ENCODE measurements at regions not wholly inside any gene's neighbourhood (a gene's known extent, or its start where the extent isn't known, plus 50 kb on each side); places are given as distances from the start of the nearest gene placed in this dataset.

DNA sequence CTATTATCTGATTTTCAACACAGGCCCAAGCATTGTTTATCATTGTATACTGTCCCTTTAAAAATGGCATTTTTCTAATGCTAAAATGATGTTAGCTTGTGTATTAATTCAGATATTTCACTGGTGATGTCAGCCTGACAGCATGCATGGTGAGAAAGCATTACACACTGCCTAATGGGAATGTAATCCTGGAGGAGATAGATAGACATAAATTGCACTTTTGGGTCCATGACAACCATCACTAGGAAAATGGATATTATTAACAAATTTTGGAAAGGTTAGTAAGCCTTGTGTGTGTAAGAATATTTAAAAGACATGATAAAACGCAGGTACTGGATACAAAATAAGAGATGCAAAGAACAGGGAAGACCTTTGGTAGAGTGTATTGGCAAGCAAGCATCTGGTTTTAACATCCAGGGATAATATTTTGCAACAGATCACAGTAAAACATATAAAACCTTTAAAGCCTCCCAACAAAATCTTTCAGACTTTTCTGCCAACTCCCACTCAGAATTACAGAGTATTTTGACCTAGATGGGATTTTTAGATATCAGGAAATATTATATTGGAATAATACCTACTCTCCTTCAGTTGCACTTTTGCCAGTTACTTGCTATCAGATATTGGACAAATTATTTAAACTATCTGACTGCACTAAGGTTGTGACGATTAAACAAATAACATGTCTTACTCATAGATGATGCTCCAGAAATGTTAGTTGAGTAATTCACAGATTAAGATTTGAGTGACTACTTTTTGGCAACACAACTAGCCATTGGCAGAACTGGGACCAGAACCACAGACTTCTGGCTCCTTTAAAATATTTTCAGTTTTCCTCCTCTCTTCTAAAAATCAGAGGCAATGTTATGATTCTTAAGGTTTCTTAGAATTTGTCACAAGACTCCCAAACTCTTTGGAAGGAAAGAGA, 291.6 kb upstream of the SEMA3C start:
- Histone ChIP-seq H2AFZ (ENCODE audit: low read length) (no peak overlapping the region), H4K20me1 (ENCODE audit: low read length) (no peaks in the 10 kb centered on the region), H3K4me2 (ENCODE audit: low read length) (no peak overlapping the region), H3K4me1 (ENCODE audit: insufficient read depth, low read length) (peaks cover 11% of the 10 kb centered on the region), H3K4me3 (ENCODE audit: low read length) (no peak overlapping the region), H3K27ac (ENCODE audit: low read length) (no peak overlapping the region), H3K79me2 (ENCODE audit: low read length) (no peaks in the 10 kb centered on the region), H3K9me3 (ENCODE audit: low read length) (no peaks in the 10 kb centered on the region), H3F3A (ENCODE audit: low read length, unreplicated experiment) (no peaks in the 10 kb centered on the region), H3K27me3 (ENCODE audit: low read length) (no peaks in the 10 kb centered on the region), H3K36me3 (ENCODE audit: low read depth, low read length) (no peaks in the 10 kb centered on the region), H3K9ac (ENCODE audit: low read length) (no peak overlapping the region), H3K9me2 (replicated peaks; ENCODE audit: low read length) (no peaks in the 10 kb centered on the region)
- ChIA-PET CTCF (no interaction called here), POLR2A (ENCODE audit: unreplicated experiment) (no interaction called here)
- TF ChIP-seq EZH2phosphoT487 (IDR thresholded peaks at IDR 0.05; ENCODE audit: borderline replicate concordance, low read length) (no peak), EZH2 (IDR thresholded peaks at IDR 0.05; ENCODE audit: low read length, unreplicated experiment) (no peak)
- TF ChIP-seq, protein P1, sequence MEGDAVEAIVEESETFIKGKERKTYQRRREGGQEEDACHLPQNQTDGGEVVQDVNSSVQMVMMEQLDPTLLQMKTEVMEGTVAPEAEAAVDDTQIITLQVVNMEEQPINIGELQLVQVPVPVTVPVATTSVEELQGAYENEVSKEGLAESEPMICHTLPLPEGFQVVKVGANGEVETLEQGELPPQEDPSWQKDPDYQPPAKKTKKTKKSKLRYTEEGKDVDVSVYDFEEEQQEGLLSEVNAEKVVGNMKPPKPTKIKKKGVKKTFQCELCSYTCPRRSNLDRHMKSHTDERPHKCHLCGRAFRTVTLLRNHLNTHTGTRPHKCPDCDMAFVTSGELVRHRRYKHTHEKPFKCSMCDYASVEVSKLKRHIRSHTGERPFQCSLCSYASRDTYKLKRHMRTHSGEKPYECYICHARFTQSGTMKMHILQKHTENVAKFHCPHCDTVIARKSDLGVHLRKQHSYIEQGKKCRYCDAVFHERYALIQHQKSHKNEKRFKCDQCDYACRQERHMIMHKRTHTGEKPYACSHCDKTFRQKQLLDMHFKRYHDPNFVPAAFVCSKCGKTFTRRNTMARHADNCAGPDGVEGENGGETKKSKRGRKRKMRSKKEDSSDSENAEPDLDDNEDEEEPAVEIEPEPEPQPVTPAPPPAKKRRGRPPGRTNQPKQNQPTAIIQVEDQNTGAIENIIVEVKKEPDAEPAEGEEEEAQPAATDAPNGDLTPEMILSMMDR (conservative IDR thresholded peaks at IDR 0.05; ENCODE audit: low read depth, low read length) = no peak
- BruUV-seq (replicated peaks) = no TSS peak
- intact Hi-C loops (cut with micrococcal nuclease) = no loop called here
- DNase-seq (peak; percentile 54), ATAC-seq (peak; percentile 46)

- no peaks in the 10 kb centered on the region for H3K9me2 ChIP-seq (replicated peaks; ENCODE audit: low read length)
- H3K4me3 ChIP-seq (ENCODE audit: low read length) = no peak overlapping the region
- H3K79me2 ChIP-seq (ENCODE audit: low read length) = no peaks in the 10 kb centered on the region
- H3K9ac ChIP-seq (ENCODE audit: low read length) = no peak overlapping the region
- H3K9me3 ChIP-seq (ENCODE audit: low read length) = no peaks in the 10 kb centered on the region
- POLR2A ChIA-PET (ENCODE audit: unreplicated experiment) = no interaction called here
- H3K4me2 ChIP-seq (ENCODE audit: low read length) = no peak overlapping the region
- H4K20me1 ChIP-seq (ENCODE audit: low read length) = no peaks in the 10 kb centered on the region
- TF ChIP-seq, protein P1 (conservative IDR thresholded peaks at IDR 0.05; ENCODE audit: low read depth, low read length) = no peak
- TF ChIP-seq EZH2phosphoT487 (IDR thresholded peaks at IDR 0.05; ENCODE audit: borderline replicate concordance, low read length) = no peak
- no peak for TF ChIP-seq EZH2 (IDR thresholded peaks at IDR 0.05; ENCODE audit: low read length, unreplicated experiment)
- no TSS peak for BruUV-seq (replicated peaks)
- intact Hi-C loops (cut with micrococcal nuclease) = no loop called here
- peaks cover 11% of the 10 kb centered on the region for H3K4me1 ChIP-seq (ENCODE audit: insufficient read depth, low read length)
- CTCF ChIA-PET = no interaction called here
- no peak for DNase-seq
- ATAC-seq = no peak
- H3F3A ChIP-seq (ENCODE audit: low read length, unreplicated experiment) = no peaks in the 10 kb centered on the region
- no peak overlapping the region for H2AFZ ChIP-seq (ENCODE audit: low read length)
- H3K27ac ChIP-seq (ENCODE audit: low read length) = no peak overlapping the region
- H3K27me3 ChIP-seq (ENCODE audit: low read length) = no peaks in the 10 kb centered on the region
- no peaks in the 10 kb centered on the region for H3K36me3 ChIP-seq (ENCODE audit: low read depth, low read length)
These were observed 290.2 kb upstream of the SEMA3C start for GRCh38 chr7:81209059-81209458.

DNA sequence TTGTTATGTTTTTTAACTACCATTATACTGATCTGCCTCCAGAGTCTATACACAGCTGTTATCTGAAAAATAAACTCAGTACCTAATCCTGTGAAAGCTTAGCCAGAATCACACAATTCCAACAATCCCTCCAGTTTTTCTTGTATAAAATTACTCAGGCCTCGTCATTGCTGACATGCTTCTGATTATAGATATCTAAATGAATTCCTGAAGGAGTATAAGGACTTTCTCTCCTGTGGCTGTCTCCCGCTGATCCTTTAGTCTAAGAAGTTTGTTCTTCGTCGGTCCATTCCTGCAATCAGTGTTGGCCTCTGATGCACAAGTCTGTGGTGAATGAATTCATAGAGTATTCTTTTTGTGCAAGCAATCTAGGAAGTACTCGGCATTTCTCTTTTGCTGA, 288.9 kb upstream of the SEMA3C start:
- Histone ChIP-seq H3K4me3 (ENCODE audit: low read length) (no peak overlapping the region), H3K36me3 (ENCODE audit: low read depth, low read length) (no peaks in the 10 kb centered on the region), H3K79me2 (ENCODE audit: low read length) (no peaks in the 10 kb centered on the region), H3K9me2 (replicated peaks; ENCODE audit: low read length) (no peaks in the 10 kb centered on the region), H3K27me3 (ENCODE audit: low read length) (no peaks in the 10 kb centered on the region), H3F3A (ENCODE audit: low read length, unreplicated experiment) (no peaks in the 10 kb centered on the region), H3K9ac (ENCODE audit: low read length) (no peak overlapping the region), H3K4me1 (ENCODE audit: insufficient read depth, low read length) (peaks cover 11% of the 10 kb centered on the region), H2AFZ (ENCODE audit: low read length) (no peak overlapping the region), H4K20me1 (ENCODE audit: low read length) (no peaks in the 10 kb centered on the region), H3K9me3 (ENCODE audit: low read length) (no peaks in the 10 kb centered on the region), H3K27ac (ENCODE audit: low read length) (no peak overlapping the region), H3K4me2 (ENCODE audit: low read length) (no peak overlapping the region)
- BruUV-seq (replicated peaks) = no TSS peak
- CTCF ChIA-PET = no interaction called here
- no peak for ATAC-seq
- POLR2A ChIA-PET (ENCODE audit: unreplicated experiment) = no interaction called here
- intact Hi-C loops (cut with micrococcal nuclease) = no loop called here
- no peak for TF ChIP-seq EZH2 (IDR thresholded peaks at IDR 0.05; ENCODE audit: low read length, unreplicated experiment)
- no peak for TF ChIP-seq EZH2phosphoT487 (IDR thresholded peaks at IDR 0.05; ENCODE audit: borderline replicate concordance, low read length)
- no peak for DNase-seq
